Endothelial cell of umbilical vein (primary cell): ENCODE measurements at regions not wholly inside any gene's neighbourhood (a gene's known extent, or its start where the extent isn't known, plus 50 kb on each side); places are given as distances from the start of the nearest gene placed in this dataset.

Experiments
- BruUV-seq: library from RNA; stranded (reverse); fragments of 400-500 nt; replicated peaks from 2 replicates; lab custom pipeline; 2021; lab: Mats Ljungman, UMichigan
- CTCF ChIA-PET: fragments of 300-600, 350-600 bp; sonication (Branson Sonifier 250); formaldehyde crosslinking; loops from one replicate; lab custom pipeline; 2021; ENCODE audit warnings: antibody characterized with exemption, inconsistent platforms; lab: Charles Lee
- POLR2A ChIA-PET: fragments of 300-600, 350-600 bp; sonication (Branson Sonifier 250); formaldehyde crosslinking; loops from one replicate; lab custom pipeline; 2021; ENCODE audit warnings: antibody characterized with exemption, inconsistent platforms; lab: Charles Lee
- DNase-seq: peaks from one replicate; pipeline ENCODE4 v3.0.0-alpha.2; 2011; ENCODE audit warnings: low read depth, low spot score
- FAIRE-seq: peaks from 2 replicates; lab custom pipeline; 2011; peaks lifted over from hg19 to GRCh38; lab: Jason Lieb, UNC
- H2AFZ ChIP-seq: 2 replicates; pipeline ENCODE4 v1.6.0; 2012; ENCODE audit warnings: low read depth, low read length, control low read depth, inconsistent platforms
- H3K27ac ChIP-seq: 2 replicates; pipeline ENCODE4 v1.5.1; 2011; ENCODE audit warnings: low read depth, mild to moderate bottlenecking, control low read depth, low read length, moderate library complexity; ENCODE audit not compliant: insufficient read depth
- H3K27me3 ChIP-seq, 2 experiments: 2 replicates each; pipeline versions ENCODE4 v1.6.0 to v1.6.1; 2011; ENCODE audit warnings: low read length in 2 of 2, mixed read lengths in 1 of 2; ENCODE audit not compliant: control insufficient read depth in 2 of 2, insufficient read depth in 2 of 2
- H3K36me3 ChIP-seq, 2 experiments: 2 replicates in 1 of 2; 3 replicates in 1 of 2; pipeline ENCODE4 v1.5.1; 2011; ENCODE audit warnings: low read length in 2 of 2, mild to moderate bottlenecking in 1 of 2, moderate library complexity in 1 of 2; ENCODE audit not compliant: control insufficient read depth in 2 of 2, insufficient read depth in 2 of 2; ENCODE audit errors: extremely low read depth in 1 of 2
- H3K4me1 ChIP-seq: 3 replicates; pipeline ENCODE4 v1.5.1; 2011; ENCODE audit warnings: mild to moderate bottlenecking, low read length; ENCODE audit not compliant: control insufficient read depth, insufficient read depth; ENCODE audit errors: extremely low read depth
- H3K4me2 ChIP-seq: 2 replicates; pipeline ENCODE4 v1.6.1; 2011; ENCODE audit warnings: low read length, control low read depth, mixed read lengths; ENCODE audit not compliant: insufficient read depth
- H3K4me3 ChIP-seq, 3 experiments: fragments of 200-600 bp in 1 of 3; sonication (generic), shearing (Covaris generic) in 1 of 3; replicated peaks in 1 of 3; 2 replicates each; pipeline ENCODE4 v1.5.1; 2011 to 2016; ENCODE audit warnings: control low read depth in 3 of 3, low read length in 3 of 3, mild to moderate bottlenecking in 2 of 3, inconsistent platforms in 1 of 3, low read depth in 1 of 3, moderate library complexity in 1 of 3; ENCODE audit not compliant: insufficient read depth in 1 of 3
- H3K79me2 ChIP-seq: 2 replicates; pipeline ENCODE4 v1.6.0; 2012; ENCODE audit warnings: low read length, inconsistent platforms; ENCODE audit not compliant: control insufficient read depth, insufficient read depth
- H3K9ac ChIP-seq: replicated peaks from 2 replicates; pipeline ENCODE3; 2011; ENCODE audit warnings: low read length, control low read depth; ENCODE audit not compliant: insufficient read depth; ENCODE audit errors: extremely low read depth
- H3K9me1 ChIP-seq: replicated peaks from 3 replicates; pipeline ENCODE4 v1.6.0; 2011; ENCODE audit warnings: mild to moderate bottlenecking, low read length; ENCODE audit not compliant: control insufficient read depth, insufficient read depth; ENCODE audit errors: extremely low read depth
- H3K9me3 ChIP-seq: replicated peaks from 2 replicates; pipeline ENCODE4 v1.5.1; 2012; ENCODE audit warnings: low read length, inconsistent platforms; ENCODE audit not compliant: control insufficient read depth, insufficient read depth
- H4K20me1 ChIP-seq: replicated peaks from 2 replicates; pipeline ENCODE3; 2011; ENCODE audit warnings: mild to moderate bottlenecking, low read length; ENCODE audit not compliant: control insufficient read depth, insufficient read depth; ENCODE audit errors: extremely low read depth
- EZH2 ChIP-seq: IDR thresholded peaks from 2 replicates; pipeline ENCODE4 v1.6.1; 2012; ENCODE audit warnings: borderline replicate concordance, low read depth, mild to moderate bottlenecking, moderate library complexity, low read length, inconsistent platforms; ENCODE audit not compliant: severe bottlenecking
- FOS ChIP-seq: IDR thresholded peaks from 2 replicates; pipeline ENCODE4 v1.6.1; 2011; ENCODE audit warnings: mild to moderate bottlenecking, low read length, moderate library complexity, borderline replicate concordance; ENCODE audit not compliant: insufficient read depth
- GATA2 ChIP-seq: IDR thresholded peaks from 2 replicates; pipeline ENCODE4 v1.7.0; 2011; ENCODE audit warnings: low read depth, mild to moderate bottlenecking, moderate library complexity, mixed read lengths, low read length; ENCODE audit not compliant: insufficient read length, insufficient read depth
- JUN ChIP-seq: IDR thresholded peaks from 2 replicates; pipeline ENCODE4 v1.6.1; 2011; ENCODE audit warnings: borderline replicate concordance, low read depth; ENCODE audit not compliant: insufficient read length, insufficient read depth
- MYC ChIP-seq: IDR thresholded peaks from one replicate; pipeline ENCODE4 v1.6.1; 2011; ENCODE audit warnings: mild to moderate bottlenecking, low read depth, low read length
- POLR2A ChIP-seq: IDR thresholded peaks from 2 replicates; pipeline ENCODE4 v1.6.1; 2012; ENCODE audit warnings: low read depth, mild to moderate bottlenecking, control low read depth, low read length
- POLR2AphosphoS5 ChIP-seq: IDR thresholded peaks from 2 replicates; pipeline ENCODE4 v1.6.1; 2012; ENCODE audit warnings: low read depth, mild to moderate bottlenecking, control low read depth, low read length, moderate library complexity; ENCODE audit not compliant: insufficient read depth
- dilution Hi-C: fragments of 300-500 bp; cut with MboI; formaldehyde crosslinking; loops from one replicate; pipeline ENCODE4 v1.15.0; 2019; ENCODE audit warnings: low sequenced_read_pairs; ENCODE audit not compliant: extremely low pct_ligation_motif_present
- intact Hi-C: fragments of 100-400 bp; cut with micrococcal nuclease; formaldehyde crosslinking; loops from one replicate; pipeline ENCODE4 v1.10.0; 2022
- TF ChIP-seq, protein P1 (sequence below): IDR thresholded peaks from 2 replicates; pipeline ENCODE4 v1.6.1; 2011; ENCODE audit not compliant: insufficient read depth, insufficient read length
- TF ChIP-seq, protein P2 (sequence below), 2 donors: IDR thresholded peaks; 1 replicate in 1 of 2; 2 replicates in 1 of 2; pipeline ENCODE4 v1.5.1; 2011; ENCODE audit warnings: low read length in 2 of 2, mild to moderate bottlenecking in 2 of 2, moderate library complexity in 2 of 2, control low read depth in 1 of 2, inconsistent platforms in 1 of 2, low read depth in 1 of 2; ENCODE audit not compliant: insufficient read depth in 1 of 2; ENCODE audit errors: extremely low read depth in 1 of 2

DNA sequence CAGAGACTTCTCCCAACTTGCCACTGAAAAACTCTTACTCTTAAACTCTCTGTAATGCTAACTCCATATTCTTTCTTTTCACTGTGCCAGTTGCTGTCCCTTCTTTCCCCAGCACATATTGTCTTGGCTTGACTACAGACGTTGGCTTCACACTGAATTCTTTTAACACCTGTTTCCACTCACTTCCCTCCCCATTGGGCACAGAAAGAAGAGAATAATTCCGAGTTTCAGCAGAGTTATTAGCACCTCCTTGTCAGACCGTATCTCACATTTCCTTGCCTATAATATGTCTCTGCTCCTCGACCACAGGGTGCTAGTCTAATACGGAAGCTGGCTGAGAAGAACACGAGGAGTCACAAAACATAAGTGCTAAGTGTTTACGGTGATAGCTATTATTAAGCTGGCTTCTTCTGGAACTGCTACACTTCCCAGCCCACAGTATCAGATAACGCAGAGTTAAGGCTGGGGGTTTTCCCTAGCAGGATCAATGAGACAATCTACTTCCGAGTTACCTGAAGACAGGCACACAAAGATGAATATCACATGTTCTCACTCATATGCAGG, 188.5 kb upstream of the CDH8 start:
- CTCF ChIA-PET: no interaction called here
- no peaks in the 10 kb centered on the region for H4K20me1 ChIP-seq
- POLR2A ChIA-PET: no interaction called here
- H3K79me2 ChIP-seq: no peaks in the 10 kb centered on the region
- no peak overlapping the region for H3K27ac ChIP-seq
- H3K4me3 ChIP-seq: no peak overlapping the region
- no TSS peak for BruUV-seq
- H3K9me1 ChIP-seq: no peaks in the 10 kb centered on the region
- intact Hi-C loops (no loop called here), dilution Hi-C loops (no loop called here)
- H3K9ac ChIP-seq: no peak overlapping the region
- no peaks in the 10 kb centered on the region for H3K4me1 ChIP-seq
- H3K9me3 ChIP-seq: no peaks in the 10 kb centered on the region
- no peaks in the 10 kb centered on the region for H3K27me3 ChIP-seq
- H3K4me2 ChIP-seq: no peak overlapping the region
- no peak for DNase-seq
- no peak overlapping the region for H2AFZ ChIP-seq
- H3K36me3 ChIP-seq: no peaks in the 10 kb centered on the region
- TF ChIP-seq POLR2AphosphoS5: no peak
- no peak for TF ChIP-seq JUN
- TF ChIP-seq, protein P1, sequence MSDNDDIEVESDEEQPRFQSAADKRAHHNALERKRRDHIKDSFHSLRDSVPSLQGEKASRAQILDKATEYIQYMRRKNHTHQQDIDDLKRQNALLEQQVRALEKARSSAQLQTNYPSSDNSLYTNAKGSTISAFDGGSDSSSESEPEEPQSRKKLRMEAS: no peak
- TF ChIP-seq EZH2: no peak
- TF ChIP-seq POLR2A: no peak
- TF ChIP-seq, protein P2, sequence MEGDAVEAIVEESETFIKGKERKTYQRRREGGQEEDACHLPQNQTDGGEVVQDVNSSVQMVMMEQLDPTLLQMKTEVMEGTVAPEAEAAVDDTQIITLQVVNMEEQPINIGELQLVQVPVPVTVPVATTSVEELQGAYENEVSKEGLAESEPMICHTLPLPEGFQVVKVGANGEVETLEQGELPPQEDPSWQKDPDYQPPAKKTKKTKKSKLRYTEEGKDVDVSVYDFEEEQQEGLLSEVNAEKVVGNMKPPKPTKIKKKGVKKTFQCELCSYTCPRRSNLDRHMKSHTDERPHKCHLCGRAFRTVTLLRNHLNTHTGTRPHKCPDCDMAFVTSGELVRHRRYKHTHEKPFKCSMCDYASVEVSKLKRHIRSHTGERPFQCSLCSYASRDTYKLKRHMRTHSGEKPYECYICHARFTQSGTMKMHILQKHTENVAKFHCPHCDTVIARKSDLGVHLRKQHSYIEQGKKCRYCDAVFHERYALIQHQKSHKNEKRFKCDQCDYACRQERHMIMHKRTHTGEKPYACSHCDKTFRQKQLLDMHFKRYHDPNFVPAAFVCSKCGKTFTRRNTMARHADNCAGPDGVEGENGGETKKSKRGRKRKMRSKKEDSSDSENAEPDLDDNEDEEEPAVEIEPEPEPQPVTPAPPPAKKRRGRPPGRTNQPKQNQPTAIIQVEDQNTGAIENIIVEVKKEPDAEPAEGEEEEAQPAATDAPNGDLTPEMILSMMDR (IDR thresholded peaks at IDR 0.05; ENCODE audit: extremely low read depth in 1 of 2, insufficient read depth in 1 of 2, low read depth in 1 of 2, low read length in 2 of 2): no peak
- TF ChIP-seq MYC: no peak
- no peak for TF ChIP-seq FOS
- no peak for TF ChIP-seq GATA2
- no peak for FAIRE-seq
